GM21447 (cell line): ENCODE measurements at regions not wholly inside any gene's neighbourhood (a gene's known extent, or its start where the extent isn't known, plus 50 kb on each side); places are given as distances from the start of the nearest gene placed in this dataset.

Experiments
- ATAC-seq: cut with Tn5 transposase; IDR thresholded peaks from one replicate; pipeline ENCODE4 v1.9.1; 2021; ENCODE audit not compliant: unreplicated experiment

GRCh38 chr3:46091741-46092701 lies 64.7 kb upstream of the XCR1 start:
- ATAC-seq, result no peak

- no peak for ATAC-seq
Measured at GRCh38 chr3:46091046-46091445, 63.8 kb upstream of the XCR1 start.

- ATAC-seq, result no peak
Measured at GRCh38 chr3:46090161-46090591, 62.9 kb upstream of the XCR1 start.

- peak; percentile 54 for ATAC-seq
Measured at GRCh38 chr3:46089237-46090011, 62.1 kb upstream of the XCR1 start.

GRCh38 chr3:46087871-46088270 lies 60.6 kb upstream of the XCR1 start:
- no peak for ATAC-seq

GRCh38 chr3:46086986-46087385 lies 59.7 kb upstream of the XCR1 start:
- ATAC-seq, result no peak

- ATAC-seq, result no peak
Measured at GRCh38 chr3:46086083-46086437, 58.8 kb upstream of the XCR1 start.

- ATAC-seq, result no peak
Measured at GRCh38 chr3:46085421-46086082, 58.3 kb upstream of the XCR1 start.

GRCh38 chr3:46083956-46084355 lies 56.7 kb upstream of the XCR1 start:
- no peak for ATAC-seq

GRCh38 chr3:46082849-46083248 lies 55.6 kb upstream of the XCR1 start:
- ATAC-seq, result no peak

GRCh38 chr3:46082021-46082420 lies 54.7 kb upstream of the XCR1 start:
- no peak for ATAC-seq

GRCh38 chr3:46080969-46081345 lies 53.7 kb upstream of the XCR1 start:
- no peak for ATAC-seq

GRCh38 chr3:46080124-46080968 lies 53.1 kb upstream of the XCR1 start:
- no peak for ATAC-seq

GRCh38 chr3:46078712-46079400 lies 51.6 kb upstream of the XCR1 start:
- peak; percentile 83 for ATAC-seq
